T-helper 22 cell (primary cell): ENCODE measurements at regions not wholly inside any gene's neighbourhood (a gene's known extent, or its start where the extent isn't known, plus 50 kb on each side); places are given as distances from the start of the nearest gene placed in this dataset.

Experiments
- DNase-seq: peaks from one replicate; pipeline ENCODE4 v3.0.0-alpha.2; 2020; ENCODE audit warnings: low read depth

DNA sequence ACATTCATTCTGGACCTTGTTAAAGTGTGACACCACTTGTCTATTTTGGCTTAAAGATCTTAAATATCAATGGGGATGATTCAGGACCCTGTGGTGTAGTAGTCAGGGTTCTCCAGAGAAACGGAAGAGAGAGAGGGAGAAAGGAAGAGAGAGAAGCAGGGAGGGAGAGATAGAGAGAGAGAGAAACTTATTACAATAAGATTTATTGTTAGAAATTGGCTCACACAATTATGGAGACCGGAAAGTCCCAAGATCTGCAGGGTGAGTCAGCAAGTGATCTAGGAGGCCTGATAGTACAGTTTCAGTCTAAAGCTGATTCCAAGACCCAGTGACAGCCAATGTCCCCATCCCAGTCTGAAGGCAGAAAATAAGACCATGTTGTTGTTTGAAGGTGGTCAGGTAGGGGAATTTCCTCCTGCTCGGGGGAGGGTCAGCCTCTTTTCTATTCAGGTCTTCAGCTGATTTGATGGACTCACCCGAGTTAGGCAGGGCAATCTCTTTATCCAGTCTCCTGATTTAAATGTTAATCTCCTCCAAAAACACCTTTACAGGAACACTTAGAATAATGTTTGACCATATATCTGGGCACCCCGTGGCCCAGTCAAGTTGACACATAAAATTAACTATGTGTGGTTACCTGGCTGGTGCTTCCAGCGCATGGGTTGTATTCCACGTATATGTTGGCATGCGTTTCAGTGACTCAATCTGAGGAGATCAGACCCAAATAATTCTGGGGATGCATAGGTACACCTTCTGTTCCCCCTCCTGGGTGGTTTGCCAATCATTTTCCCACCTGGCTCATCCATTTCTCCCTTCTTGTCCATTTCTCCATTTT is 1350.5 kb downstream of the TBC1D22A start:
- no peak for DNase-seq

DNA sequence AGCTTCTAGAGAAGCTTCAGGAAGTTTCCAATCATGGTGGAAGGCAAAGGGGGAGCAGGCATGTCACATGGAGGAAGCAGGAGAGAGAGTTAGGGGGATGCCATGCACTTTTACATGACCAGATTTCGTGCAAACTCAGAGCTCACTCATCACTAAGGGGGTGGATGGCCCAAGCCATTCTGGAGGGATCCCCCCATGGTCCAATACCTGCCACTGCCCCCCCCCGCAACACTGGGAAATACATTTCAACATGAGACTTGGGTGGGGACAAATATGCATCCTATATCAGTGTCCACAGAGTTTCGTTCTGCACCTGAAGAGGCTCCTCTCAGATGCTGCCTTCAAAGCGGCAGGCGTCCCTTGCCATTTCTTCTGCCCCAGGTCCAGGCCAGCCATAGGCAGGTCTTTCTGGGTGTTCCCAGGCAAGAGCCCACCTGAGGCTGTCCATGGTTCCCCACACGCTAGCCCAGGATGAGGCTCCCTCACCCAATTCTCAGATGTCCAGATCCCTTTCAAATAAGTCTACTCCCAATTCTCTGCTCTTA is 1344.3 kb downstream of the TBC1D22A start:
- DNase-seq, result no peak

- no peak for DNase-seq
Measured at GRCh38 chr22:48106215-48106614, 1343.8 kb downstream of the TBC1D22A start.

DNA sequence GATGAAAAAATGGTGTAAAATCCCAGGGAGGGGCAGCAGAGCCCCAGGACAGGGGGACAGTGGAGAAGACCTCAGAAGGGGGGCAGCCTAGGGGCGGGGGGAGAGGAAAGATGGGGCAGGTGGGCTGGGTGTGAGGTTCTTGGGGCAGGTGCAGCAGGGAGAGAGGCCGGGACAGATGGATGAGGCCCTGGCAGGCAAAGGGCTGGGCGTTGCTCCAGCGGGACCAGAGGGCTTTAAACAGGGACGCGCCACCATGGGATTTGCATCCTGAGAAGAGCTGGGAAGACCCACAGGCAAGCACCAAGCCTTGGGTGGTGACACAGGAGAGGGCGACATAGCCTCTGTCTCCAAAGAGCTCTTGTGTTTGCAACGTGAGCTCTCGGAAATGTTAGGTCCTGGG is 1342.8 kb downstream of the TBC1D22A start:
- DNase-seq, result no peak

DNA sequence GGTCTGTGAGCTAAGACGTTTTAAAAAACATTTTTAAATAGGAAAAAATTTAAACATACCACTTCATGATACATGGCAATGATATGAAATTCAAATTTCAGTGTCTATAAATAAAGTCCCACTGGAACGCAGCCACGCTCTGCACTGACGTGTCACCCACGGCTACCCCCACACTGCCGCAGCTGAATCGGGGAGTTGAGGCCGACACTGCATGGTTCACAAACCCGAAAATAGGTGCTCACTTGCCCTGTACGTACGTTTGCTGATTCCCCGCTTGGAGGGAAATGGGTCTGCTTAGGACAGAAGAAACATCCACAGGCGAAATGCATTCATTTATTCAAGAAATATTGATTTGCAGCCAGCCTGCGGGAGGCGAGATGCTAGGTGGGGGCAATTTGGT is 1342.3 kb downstream of the TBC1D22A start:
- DNase-seq, result no peak

GRCh38 chr22:48104102-48104738 is 1341.8 kb downstream of the TBC1D22A start:
- DNase-seq, result no peak

DNA sequence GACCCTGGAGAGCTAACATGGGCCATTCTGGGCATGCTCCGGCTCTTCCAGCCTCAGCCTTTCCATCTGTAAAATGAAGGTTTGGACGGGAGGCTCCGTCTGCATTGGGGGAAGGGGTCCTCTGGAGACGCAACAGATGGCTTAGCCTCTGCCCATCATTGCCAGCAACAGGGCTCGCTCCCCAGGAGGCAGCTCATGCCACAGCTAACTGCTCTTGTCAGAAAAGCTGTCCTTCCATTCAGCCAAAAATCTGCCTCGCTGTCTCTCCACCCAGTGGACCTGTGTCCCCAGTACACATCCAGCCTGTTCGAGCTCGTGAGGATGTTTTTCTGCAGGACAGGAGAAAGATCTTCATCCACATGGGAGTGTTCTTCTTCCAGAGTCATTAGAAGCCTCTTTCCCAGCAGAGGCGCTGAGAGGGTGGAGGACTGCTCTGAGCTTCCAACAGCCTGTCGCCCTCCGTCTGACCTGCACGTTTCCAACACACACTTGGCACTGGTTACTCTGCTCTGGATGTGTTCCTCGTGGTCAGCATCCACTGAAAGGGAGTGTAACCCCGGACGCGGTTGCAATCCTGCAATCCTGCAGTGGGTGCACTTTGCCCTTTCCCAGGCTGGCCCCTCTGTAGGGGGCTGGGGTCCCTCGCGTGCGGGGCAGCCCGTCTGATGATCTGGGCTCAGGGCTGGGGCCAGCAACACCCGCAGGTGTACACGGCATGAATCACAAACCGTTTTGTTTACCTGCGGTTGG is 1340.9 kb downstream of the TBC1D22A start:
- DNase-seq, result no peak

- DNase-seq, result no peak
Measured at GRCh38 chr22:48102581-48102980, 1340.1 kb downstream of the TBC1D22A start.

GRCh38 chr22:48101704-48102103 is 1339.3 kb downstream of the TBC1D22A start:
- no peak for DNase-seq

- no peak for DNase-seq
Measured at GRCh38 chr22:48100685-48101417, 1338.4 kb downstream of the TBC1D22A start.

DNA sequence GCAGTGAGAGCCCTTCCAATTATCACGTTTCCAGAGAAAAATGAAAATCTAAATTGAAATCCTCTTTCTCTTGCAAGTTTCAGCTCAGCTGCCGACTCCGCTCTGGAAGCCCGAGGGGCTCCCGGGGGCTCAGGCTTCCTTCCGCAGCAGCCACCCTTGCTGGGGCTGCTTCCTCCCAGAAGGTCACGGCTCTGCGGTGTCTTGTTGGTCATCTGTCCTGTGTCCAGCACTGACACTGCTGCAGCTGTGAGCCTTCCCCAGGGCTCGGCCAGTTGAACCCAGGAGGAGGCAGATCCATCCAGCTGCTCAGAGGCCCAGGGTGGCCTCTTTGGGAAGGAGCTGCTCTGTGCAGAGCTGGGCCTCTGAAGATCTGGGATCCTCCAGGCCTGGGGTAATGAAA is 1337.2 kb downstream of the TBC1D22A start:
- DNase-seq, result no peak

- DNase-seq, result no peak
Measured at GRCh38 chr22:48099251-48099650, 1336.8 kb downstream of the TBC1D22A start.

DNA sequence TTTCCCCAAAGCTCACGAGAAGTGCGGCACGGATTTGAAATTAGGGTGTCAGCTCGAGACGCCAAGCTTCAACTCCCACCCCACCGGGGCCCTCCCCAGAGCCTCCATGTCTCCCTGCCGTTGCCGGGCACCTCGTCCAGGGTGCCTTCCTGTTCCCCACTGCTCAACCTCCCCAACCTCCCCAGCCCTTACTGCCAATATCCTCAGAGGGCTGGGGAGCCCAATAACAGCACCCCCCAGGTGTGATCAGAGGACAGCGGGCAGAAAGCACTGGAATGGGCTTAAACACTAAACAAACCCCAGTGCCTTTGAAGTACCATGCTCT is 1336.4 kb downstream of the TBC1D22A start:
- no peak for DNase-seq

GRCh38 chr22:48098243-48098920 is 1335.9 kb downstream of the TBC1D22A start:
- no peak for DNase-seq

DNA sequence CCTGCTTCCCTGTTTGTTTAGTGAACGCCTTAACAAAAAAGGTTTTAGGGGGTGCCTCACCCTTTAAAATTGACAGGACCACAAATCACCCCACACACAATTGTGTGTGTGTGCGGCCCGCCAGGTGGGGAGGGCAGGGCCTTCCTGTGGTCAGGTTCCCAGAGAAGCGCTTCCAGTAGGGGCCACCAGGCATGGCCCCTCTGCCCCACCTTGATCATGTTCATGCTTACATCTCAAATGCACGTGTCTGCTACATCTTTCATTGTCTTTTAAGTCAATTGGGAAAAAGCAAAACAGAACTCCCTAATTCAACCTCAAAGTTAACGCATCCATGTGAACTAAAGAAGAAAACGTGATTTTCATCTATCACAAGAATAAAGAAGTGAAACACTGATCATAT is 1335.3 kb downstream of the TBC1D22A start:
- DNase-seq, result no peak

- DNase-seq, result no peak
Measured at GRCh38 chr22:48096851-48097665, 1334.6 kb downstream of the TBC1D22A start.

DNA sequence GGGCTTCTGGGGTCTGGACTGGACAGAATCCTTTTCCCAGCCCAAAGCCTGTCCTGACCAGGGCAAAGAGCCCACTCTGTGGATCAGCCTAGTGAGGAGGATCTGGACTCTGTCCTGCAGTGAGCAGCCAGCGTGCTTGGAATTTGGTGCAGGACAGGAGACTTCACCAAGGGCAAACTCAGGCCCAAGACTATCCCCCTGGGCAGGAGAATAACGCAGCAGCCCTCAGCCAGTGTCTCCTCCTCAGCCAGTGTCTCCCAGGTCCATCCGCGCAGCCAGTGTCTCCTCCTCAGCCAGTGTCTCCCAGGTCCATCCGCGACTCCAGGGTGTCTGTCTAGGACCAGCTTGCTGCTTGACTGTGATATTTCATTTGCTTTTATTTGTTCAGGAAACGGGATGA is 1334.0 kb downstream of the TBC1D22A start:
- DNase-seq, result no peak

- no peak for DNase-seq
Measured at GRCh38 chr22:48093981-48094380, 1331.5 kb downstream of the TBC1D22A start.

DNA sequence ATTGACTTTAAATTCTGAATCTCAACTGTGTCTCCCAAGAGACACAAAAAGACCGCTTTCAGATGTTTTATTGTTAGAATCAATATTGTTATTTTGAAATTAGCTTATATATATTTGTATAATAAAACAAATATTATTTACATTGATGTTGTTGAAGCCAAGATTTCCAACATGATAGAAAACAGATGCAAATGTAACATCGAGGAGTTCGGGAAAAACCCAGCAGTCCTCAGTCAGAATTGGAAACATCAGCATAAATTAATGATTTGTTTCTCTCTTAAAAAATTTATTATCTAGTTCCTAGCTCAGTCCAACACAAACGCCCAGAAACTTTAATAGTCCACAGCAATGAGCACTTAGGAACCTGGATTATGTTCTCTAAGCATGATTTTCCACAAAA is 1330.4 kb downstream of the TBC1D22A start:
- DNase-seq, result no peak

DNA sequence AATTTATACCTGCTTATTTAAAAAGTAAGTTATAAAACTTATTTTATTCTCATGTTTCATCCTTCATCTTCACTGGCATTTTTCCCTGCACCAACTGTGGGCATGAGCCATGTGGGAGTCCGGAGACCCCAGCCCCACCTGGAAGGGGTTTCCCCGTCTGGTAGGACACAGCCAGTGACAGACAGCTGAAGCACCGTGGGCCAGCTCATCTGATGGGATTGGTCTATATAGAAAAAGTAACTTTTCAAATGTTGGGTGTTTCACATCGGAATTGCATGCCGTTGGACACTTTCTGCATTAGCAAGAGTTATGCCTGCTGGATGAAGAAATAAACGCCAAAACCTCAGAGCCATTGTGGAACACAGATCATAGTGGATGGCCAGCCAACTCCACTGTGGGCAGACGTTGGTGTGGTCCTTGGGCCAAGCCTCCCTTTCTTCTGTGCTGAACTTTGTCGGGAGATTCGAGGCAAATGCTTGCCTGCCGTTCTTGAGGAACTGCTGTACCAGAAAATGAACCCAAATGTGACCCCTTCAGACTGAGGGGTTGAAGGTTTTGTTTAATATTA is 1329.3 kb downstream of the TBC1D22A start:
- no peak for DNase-seq
